ENCODE measurements at regions not wholly inside any gene's neighbourhood (a gene's known extent, or its start where the extent isn't known, plus 50 kb on each side); places are given as distances from the start of the nearest gene placed in this dataset.
"Not testable (repeated sequence)": the region's sequence is repeated elsewhere in the genome, so short reads cannot be mapped to it uniquely, and the experiment has no call there.

- no peak overlapping the region for H3K9ac ChIP-seq (ENCODE audit: low read length)
- H3K36me3 ChIP-seq (ENCODE audit: control insufficient read depth, insufficient read depth, low read length, severe bottlenecking) = no peaks in the 10 kb centered on the region
- H3K4me3 ChIP-seq (ENCODE audit: low read length) = no peak overlapping the region
- H3K4me1 ChIP-seq (ENCODE audit: control insufficient read depth, insufficient read depth, low read length) = no peaks in the 10 kb centered on the region
- H3K9me3 ChIP-seq (ENCODE audit: control insufficient read depth, low read length) = no peaks in the 10 kb centered on the region
- no peaks in the 10 kb centered on the region for H3K27me3 ChIP-seq (replicated peaks; ENCODE audit: control insufficient read depth, insufficient read depth, low read length)
- no peak for DNase-seq (ENCODE audit: low read depth)
Observed at GRCh38 chr6:9717568-9717967, 697.3 kb downstream of the TFAP2A start.

DNA sequence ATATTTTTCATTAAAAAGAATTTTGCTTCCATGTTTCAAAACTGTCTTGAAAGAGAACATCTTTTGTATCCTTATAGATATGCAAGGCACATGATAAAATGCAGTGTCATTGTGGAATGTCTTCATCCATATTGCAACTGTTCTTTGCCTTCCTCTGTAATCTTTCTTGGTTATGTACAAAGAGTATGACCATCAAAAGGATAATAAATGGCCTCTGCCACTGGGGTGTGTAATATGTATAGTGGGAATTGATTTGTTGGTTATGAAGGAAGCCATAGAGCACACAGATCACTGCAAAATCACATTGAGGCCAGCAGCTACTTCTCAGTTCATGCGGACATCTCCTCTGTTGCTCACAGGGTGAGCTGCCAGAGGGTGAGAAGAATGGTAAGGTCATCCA, 703.5 kb downstream of the TFAP2A start:
- H3K36me3 ChIP-seq (ENCODE audit: control insufficient read depth, insufficient read depth, low read length, severe bottlenecking) = no peaks in the 10 kb centered on the region
- H3K27me3 ChIP-seq (replicated peaks; ENCODE audit: control insufficient read depth, insufficient read depth, low read length) = no peaks in the 10 kb centered on the region
- H3K4me3 ChIP-seq (ENCODE audit: low read length) = no peak overlapping the region
- H3K4me1 ChIP-seq (ENCODE audit: control insufficient read depth, insufficient read depth, low read length) = no peaks in the 10 kb centered on the region
- no peak overlapping the region for H3K9ac ChIP-seq (ENCODE audit: low read length)
- no peak for DNase-seq (ENCODE audit: low read depth)
- H3K9me3 ChIP-seq (ENCODE audit: control insufficient read depth, low read length) = no peaks in the 10 kb centered on the region

GRCh38 chr6:9710574-9710973, 704.3 kb downstream of the TFAP2A start:
- Histone ChIP-seq H3K4me1 (ENCODE audit: control insufficient read depth, insufficient read depth, low read length) (no peaks in the 10 kb centered on the region), H3K36me3 (ENCODE audit: control insufficient read depth, insufficient read depth, low read length, severe bottlenecking) (no peaks in the 10 kb centered on the region), H3K27me3 (replicated peaks; ENCODE audit: control insufficient read depth, insufficient read depth, low read length) (no peaks in the 10 kb centered on the region), H3K9ac (ENCODE audit: low read length) (no peak overlapping the region), H3K4me3 (ENCODE audit: low read length) (no peak overlapping the region), H3K9me3 (ENCODE audit: control insufficient read depth, low read length) (no peaks in the 10 kb centered on the region)
- peak; percentile 7 for DNase-seq (ENCODE audit: low read depth)

DNA sequence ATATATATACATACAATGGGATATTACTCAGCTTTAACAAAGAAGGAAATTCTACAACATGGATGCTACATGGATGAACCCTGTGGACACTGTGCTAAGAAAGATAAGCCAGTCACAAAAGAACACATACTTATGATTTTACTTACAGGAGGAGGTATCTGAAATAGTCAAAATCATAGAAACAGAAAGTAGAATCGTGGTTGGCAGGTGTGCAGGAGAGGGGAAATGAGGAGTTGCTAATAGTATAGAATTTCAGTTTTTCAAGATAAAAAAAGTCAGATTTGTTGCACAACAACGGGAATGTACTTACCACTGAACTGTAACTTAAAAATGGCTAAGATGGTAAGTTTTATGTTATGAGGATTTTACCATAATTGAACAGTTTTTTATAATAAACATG, 706.3 kb downstream of the TFAP2A start:
- no peaks in the 10 kb centered on the region for H3K27me3 ChIP-seq (replicated peaks; ENCODE audit: control insufficient read depth, insufficient read depth, low read length)
- H3K4me3 ChIP-seq (ENCODE audit: low read length) = no peak overlapping the region
- no peak for DNase-seq (ENCODE audit: low read depth)
- no peaks in the 10 kb centered on the region for H3K36me3 ChIP-seq (ENCODE audit: control insufficient read depth, insufficient read depth, low read length, severe bottlenecking)
- H3K9ac ChIP-seq (ENCODE audit: low read length) = no peak overlapping the region
- no peaks in the 10 kb centered on the region for H3K9me3 ChIP-seq (ENCODE audit: control insufficient read depth, low read length)
- H3K4me1 ChIP-seq (ENCODE audit: control insufficient read depth, insufficient read depth, low read length) = no peaks in the 10 kb centered on the region

DNA sequence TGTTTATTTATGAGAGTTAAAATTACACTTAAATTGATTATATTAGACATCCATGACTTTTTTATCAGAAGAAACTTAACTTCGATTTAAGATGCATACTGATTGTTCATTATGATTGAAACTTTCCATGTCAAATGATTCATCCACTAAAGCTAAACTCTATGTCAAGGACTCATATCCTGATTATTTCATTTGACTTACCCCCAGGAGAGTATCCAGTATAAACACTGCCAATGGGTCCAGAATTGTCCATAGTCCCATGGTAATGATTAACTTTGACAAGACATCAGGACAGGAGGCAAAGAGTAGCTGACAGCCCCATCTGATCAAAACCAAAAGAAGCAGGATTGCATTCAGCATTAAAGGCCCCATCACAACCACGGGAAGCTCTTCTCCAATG, 709.9 kb downstream of the TFAP2A start:
- Histone ChIP-seq H3K9me3 (ENCODE audit: control insufficient read depth, low read length) (no peaks in the 10 kb centered on the region), H3K36me3 (ENCODE audit: control insufficient read depth, insufficient read depth, low read length, severe bottlenecking) (no peaks in the 10 kb centered on the region), H3K27me3 (replicated peaks; ENCODE audit: control insufficient read depth, insufficient read depth, low read length) (no peaks in the 10 kb centered on the region), H3K9ac (ENCODE audit: low read length) (no peak overlapping the region), H3K4me3 (ENCODE audit: low read length) (no peak overlapping the region), H3K4me1 (ENCODE audit: control insufficient read depth, insufficient read depth, low read length) (no peaks in the 10 kb centered on the region)
- DNase-seq (ENCODE audit: low read depth) = no peak

DNA sequence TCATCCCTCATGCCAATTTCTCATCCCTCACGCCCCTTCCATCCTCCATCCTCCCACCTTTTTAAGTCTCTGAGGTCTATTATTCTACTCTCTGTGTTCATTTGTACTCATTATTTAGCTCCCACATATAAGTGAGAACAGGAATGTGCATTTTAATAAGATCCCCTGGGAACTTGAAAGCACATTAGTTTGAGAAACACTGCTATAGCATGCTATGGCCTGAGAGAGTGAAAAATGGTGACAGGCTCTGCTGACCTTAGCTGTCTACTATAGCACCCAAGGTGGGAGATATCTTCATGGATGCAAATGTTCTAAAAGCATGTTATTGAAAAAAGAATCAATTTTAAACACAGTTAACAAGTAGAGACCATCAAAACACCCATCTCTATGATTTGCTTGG, 712.0 kb downstream of the TFAP2A start:
- no peaks in the 10 kb centered on the region for H3K9me3 ChIP-seq (ENCODE audit: control insufficient read depth, low read length)
- DNase-seq (ENCODE audit: low read depth) = no peak
- H3K4me1 ChIP-seq (ENCODE audit: control insufficient read depth, insufficient read depth, low read length) = no peaks in the 10 kb centered on the region
- H3K4me3 ChIP-seq (ENCODE audit: low read length) = no peak overlapping the region
- no peak overlapping the region for H3K9ac ChIP-seq (ENCODE audit: low read length)
- no peaks in the 10 kb centered on the region for H3K27me3 ChIP-seq (replicated peaks; ENCODE audit: control insufficient read depth, insufficient read depth, low read length)
- no peaks in the 10 kb centered on the region for H3K36me3 ChIP-seq (ENCODE audit: control insufficient read depth, insufficient read depth, low read length, severe bottlenecking)

GRCh38 chr6:9699888-9700287, 715.0 kb downstream of the TFAP2A start:
- no peak for DNase-seq (ENCODE audit: low read depth)
- Histone ChIP-seq H3K9me3 (ENCODE audit: control insufficient read depth, low read length) (peaks cover 9% of the 10 kb centered on the region), H3K9ac (ENCODE audit: low read length) (no peak overlapping the region), H3K4me3 (ENCODE audit: low read length) (no peak overlapping the region), H3K36me3 (ENCODE audit: control insufficient read depth, insufficient read depth, low read length, severe bottlenecking) (no peaks in the 10 kb centered on the region), H3K27me3 (replicated peaks; ENCODE audit: control insufficient read depth, insufficient read depth, low read length) (no peaks in the 10 kb centered on the region), H3K4me1 (ENCODE audit: control insufficient read depth, insufficient read depth, low read length) (no peaks in the 10 kb centered on the region)

- no peaks in the 10 kb centered on the region for H3K4me1 ChIP-seq (ENCODE audit: control insufficient read depth, insufficient read depth, low read length)
- no peaks in the 10 kb centered on the region for H3K27me3 ChIP-seq (replicated peaks; ENCODE audit: control insufficient read depth, insufficient read depth, low read length)
- H3K4me3 ChIP-seq (ENCODE audit: low read length) = no peak overlapping the region
- no peak overlapping the region for H3K9ac ChIP-seq (ENCODE audit: low read length)
- peaks cover 9% of the 10 kb centered on the region for H3K9me3 ChIP-seq (ENCODE audit: control insufficient read depth, low read length)
- no peak for DNase-seq (ENCODE audit: low read depth)
- H3K36me3 ChIP-seq (ENCODE audit: control insufficient read depth, insufficient read depth, low read length, severe bottlenecking) = no peaks in the 10 kb centered on the region
Observed at GRCh38 chr6:9697263-9697931, 717.5 kb downstream of the TFAP2A start.

- no peak for DNase-seq (ENCODE audit: low read depth)
- Histone ChIP-seq H3K36me3 (ENCODE audit: control insufficient read depth, insufficient read depth, low read length, severe bottlenecking) (no peaks in the 10 kb centered on the region), H3K4me3 (ENCODE audit: low read length) (no peak overlapping the region), H3K27me3 (replicated peaks; ENCODE audit: control insufficient read depth, insufficient read depth, low read length) (no peaks in the 10 kb centered on the region), H3K9ac (ENCODE audit: low read length) (no peak overlapping the region), H3K4me1 (ENCODE audit: control insufficient read depth, insufficient read depth, low read length) (no peaks in the 10 kb centered on the region), H3K9me3 (ENCODE audit: control insufficient read depth, low read length) (no peaks in the 10 kb centered on the region)
Observed at GRCh38 chr6:9690388-9690787, 724.5 kb downstream of the TFAP2A start.

GRCh38 chr6:9680727-9681126, 734.1 kb downstream of the TFAP2A start:
- not testable (repeated sequence) for H3K9me3 ChIP-seq (ENCODE audit: control insufficient read depth, low read length); H3K4me3 ChIP-seq (ENCODE audit: low read length); DNase-seq (ENCODE audit: low read depth); H3K4me1 ChIP-seq (ENCODE audit: control insufficient read depth, insufficient read depth, low read length); H3K9ac ChIP-seq (ENCODE audit: low read length); H3K27me3 ChIP-seq (replicated peaks; ENCODE audit: control insufficient read depth, insufficient read depth, low read length); H3K36me3 ChIP-seq (ENCODE audit: control insufficient read depth, insufficient read depth, low read length, severe bottlenecking)

GRCh38 chr6:9675122-9675521, 739.8 kb downstream of the TFAP2A start:
- Histone ChIP-seq H3K9ac (ENCODE audit: low read length) (no peak overlapping the region), H3K4me3 (ENCODE audit: low read length) (no peak overlapping the region), H3K4me1 (ENCODE audit: control insufficient read depth, insufficient read depth, low read length) (no peaks in the 10 kb centered on the region), H3K9me3 (ENCODE audit: control insufficient read depth, low read length) (no peaks in the 10 kb centered on the region), H3K27me3 (replicated peaks; ENCODE audit: control insufficient read depth, insufficient read depth, low read length) (no peaks in the 10 kb centered on the region), H3K36me3 (ENCODE audit: control insufficient read depth, insufficient read depth, low read length, severe bottlenecking) (no peaks in the 10 kb centered on the region)
- no peak for DNase-seq (ENCODE audit: low read depth)

DNA sequence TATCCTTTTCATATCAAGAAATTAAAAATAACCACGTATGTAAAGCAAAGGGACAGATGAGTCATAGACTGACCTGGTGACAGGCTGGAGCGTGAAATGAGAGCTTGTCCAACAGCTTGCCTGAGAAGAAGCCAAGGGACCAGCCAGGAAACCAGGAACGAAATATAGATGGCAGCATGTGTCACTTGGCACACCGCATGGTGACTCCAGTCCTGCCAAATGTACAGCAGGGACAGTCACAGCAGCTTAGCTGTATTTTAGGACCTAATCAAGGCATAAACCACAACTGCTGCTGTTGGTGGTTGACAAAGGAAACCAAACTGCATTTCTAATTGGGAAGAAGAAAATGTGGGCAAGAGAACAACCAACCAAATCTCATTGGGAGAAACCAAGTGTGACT, 755.0 kb downstream of the TFAP2A start:
- Histone ChIP-seq H3K4me1 (ENCODE audit: control insufficient read depth, insufficient read depth, low read length) (no peaks in the 10 kb centered on the region), H3K36me3 (ENCODE audit: control insufficient read depth, insufficient read depth, low read length, severe bottlenecking) (no peaks in the 10 kb centered on the region), H3K4me3 (ENCODE audit: low read length) (no peak overlapping the region), H3K9ac (ENCODE audit: low read length) (no peak overlapping the region), H3K9me3 (ENCODE audit: control insufficient read depth, low read length) (no peaks in the 10 kb centered on the region), H3K27me3 (replicated peaks; ENCODE audit: control insufficient read depth, insufficient read depth, low read length) (no peaks in the 10 kb centered on the region)
- no peak for DNase-seq (ENCODE audit: low read depth)
